Psoas muscle (tissue), 7 donors: ENCODE measurements at regions not wholly inside any gene's neighbourhood (a gene's known extent, or its start where the extent isn't known, plus 50 kb on each side); places are given as distances from the start of the nearest gene placed in this dataset.

Source experiments
- ATAC-seq, 4 donors: fragments of 200-7000 bp; cut with Tn5 transposase; one replicate each; pipeline ENCODE4 v1.9.1; 2020; ENCODE audit warnings: moderate library complexity in 3 of 4, mild to moderate bottlenecking in 2 of 4
- DNase-seq, 2 donors: peaks; one replicate each; pipeline ENCODE4 v3.0.0-alpha.2; 2020
- H3K27ac ChIP-seq: fragments of 200-600 bp; one replicate; pipeline ENCODE4 v1.8.0; 2022
- H3K27me3 ChIP-seq, 3 donors: fragments of 200-600 bp in 1 of 3; one replicate each; pipeline versions ENCODE4 v1.6.1 to v1.8.0; 2013 to 2022; ENCODE audit warnings: low read length in 2 of 3, mild to moderate bottlenecking in 2 of 3, moderate library complexity in 1 of 3; ENCODE audit not compliant: insufficient read depth in 3 of 3
- H3K36me3 ChIP-seq, 2 donors: fragments of 200-600 bp in 1 of 2; one replicate each; pipeline versions ENCODE4 v1.6.1 to v1.8.0; 2013 to 2022; ENCODE audit warnings: low read depth in 1 of 2, mild to moderate bottlenecking in 1 of 2, moderate library complexity in 1 of 2; ENCODE audit not compliant: insufficient read depth in 1 of 2
- H3K4me1 ChIP-seq: fragments of 200-600 bp; one replicate; pipeline ENCODE4 v1.8.0; 2022
- H3K4me3 ChIP-seq: fragments of 200-600 bp; one replicate; pipeline ENCODE4 v1.8.0; 2022; ENCODE audit warnings: mild to moderate bottlenecking
- H3K9me3 ChIP-seq: fragments of 200-600 bp; one replicate; pipeline ENCODE4 v1.8.0; 2022
- CTCF ChIP-seq: fragments of 200-600 bp; IDR thresholded peaks from one replicate; pipeline ENCODE4 v1.8.0; 2022; ENCODE audit warnings: antibody characterized with exemption
- WGBS, 3 donors: extraction: QIAGEN DNeasy Blood & Tissue Kit; methylation state at CpG; one replicate each; pipeline versions ENCODE4 v1.1.6 to v1.1.7; 2013; 5-methylcytosine and 5-hydroxymethylcytosine counted together
- intact Hi-C, 2 donors: fragments of 100-400 bp; cut with DNase I; formaldehyde crosslinking; loops; one replicate each; pipeline versions ENCODE4 v1.11.0 to v1.14.2; 2022
- donor health status: healthy with polysubstance abuse.
- donor health status: DM: no; HTN: no; CAD: no; lungs with moderate emphysema.
- donor health status: Bipolar disorder and iron deficiency.
- donor health status: healthy.
- donor health status: DM: yes; HTN: yes; CAD: no.
- donor health status: DM: no; HTN: no; CAD: no.
- donor health status: DM: yes; HTN: yes; CAD: no.

GRCh38 chrX:39802354-39802753 lies 295.4 kb downstream of the BCOR start:
- Histone ChIP-seq H3K27ac (no peak overlapping the region), H3K4me1 (no peaks in the 10 kb centered on the region), H3K27me3 (peaks cover 0 to 4% (median 0%) of the 10 kb centered on the region in 3 donors), H3K36me3 (no peaks in the 10 kb centered on the region), H3K4me3 (no peak overlapping the region), H3K9me3 (no peaks in the 10 kb centered on the region)
- no peak for TF ChIP-seq CTCF
- ATAC-seq (no peak), DNase-seq (no peak)
- intact Hi-C loops: no loop called here
- WGBS, 3 donors: 43 to 72% (median 56%) methylated on average over 9 to 11 of the region's 11 CpGs

- Histone ChIP-seq H3K4me3 (no peak overlapping the region), H3K27me3 (peaks cover 0 to 4% (median 0%) of the 10 kb centered on the region in 3 donors), H3K36me3 (no peaks in the 10 kb centered on the region), H3K9me3 (no peaks in the 10 kb centered on the region), H3K27ac (no peak overlapping the region), H3K4me1 (no peaks in the 10 kb centered on the region)
- DNase-seq: no peak
- WGBS, 3 donors: 46 to 63% (median 61%) methylated on average over 10 of the region's 10 CpGs
- intact Hi-C loops: no loop called here
- no peak for TF ChIP-seq CTCF
- no peak for ATAC-seq
Measured at GRCh38 chrX:39802908-39803307, 294.9 kb downstream of the BCOR start.

GRCh38 chrX:39805022-39805421 lies 292.7 kb downstream of the BCOR start:
- no peak overlapping the region for H3K27ac ChIP-seq
- ATAC-seq: no peak
- intact Hi-C loops: no loop called here
- WGBS, 3 donors: 83 to 100% (median 95%) methylated on average over 2 of the region's 2 CpGs
- H3K27me3 ChIP-seq: peaks cover 0 to 4% (median 0%) of the 10 kb centered on the region in 3 donors
- no peak for TF ChIP-seq CTCF
- no peaks in the 10 kb centered on the region for H3K36me3 ChIP-seq
- no peaks in the 10 kb centered on the region for H3K4me1 ChIP-seq
- no peak overlapping the region for H3K4me3 ChIP-seq
- no peak for DNase-seq
- no peaks in the 10 kb centered on the region for H3K9me3 ChIP-seq

- Histone ChIP-seq H3K36me3 (no peaks in the 10 kb centered on the region), H3K9me3 (no peaks in the 10 kb centered on the region), H3K27me3 (peaks cover 0 to 9% (median 0%) of the 10 kb centered on the region in 3 donors), H3K27ac (no peak overlapping the region), H3K4me3 (no peak overlapping the region), H3K4me1 (no peaks in the 10 kb centered on the region)
- WGBS, 3 donors: 79 to 98% (median 94%) methylated on average over 5 of the region's 5 CpGs
- TF ChIP-seq CTCF: no peak
- ATAC-seq (no peak), DNase-seq (no peak)
- intact Hi-C loops: no loop called here
Measured at GRCh38 chrX:39805825-39806224, 291.9 kb downstream of the BCOR start.

- H3K27me3 ChIP-seq: peaks cover 0 to 17% (median 0%) of the 10 kb centered on the region in 3 donors
- no peaks in the 10 kb centered on the region for H3K36me3 ChIP-seq
- WGBS, 3 donors: 48 to 56% (median 51%) methylated on average over 7 of the region's 7 CpGs
- H3K27ac ChIP-seq: no peak overlapping the region
- H3K4me3 ChIP-seq: no peak overlapping the region
- TF ChIP-seq CTCF: no peak
- ATAC-seq: no peak
- no peaks in the 10 kb centered on the region for H3K4me1 ChIP-seq
- H3K9me3 ChIP-seq: no peaks in the 10 kb centered on the region
- no peak for DNase-seq
- intact Hi-C loops: no loop called here
Measured at GRCh38 chrX:39808471-39808917, 289.3 kb downstream of the BCOR start.
